Type B pancreatic cell (in vitro differentiated cells): ENCODE measurements at regions not wholly inside any gene's neighbourhood (a gene's known extent, or its start where the extent isn't known, plus 50 kb on each side); places are given as distances from the start of the nearest gene placed in this dataset.

Experiments
- DNase-seq: peaks from one replicate; pipeline ENCODE4 v3.0.0; 2021; ENCODE audit warnings: mixed read lengths; ENCODE audit not compliant: unreplicated experiment; ENCODE audit errors: extremely low spot score
- H3K27ac Mint-ChIP-seq: 2 replicates; pipeline ENCODE4 v1.8.0; 2021; ENCODE audit warnings: mild to moderate bottlenecking, mixed read lengths
- H3K27me3 Mint-ChIP-seq: 2 replicates; pipeline ENCODE4 v1.8.0; 2021; ENCODE audit warnings: mixed read lengths
- H3K36me3 Mint-ChIP-seq: 2 replicates; pipeline ENCODE4 v1.8.0; 2021; ENCODE audit warnings: mixed read lengths
- H3K4me1 Mint-ChIP-seq: one replicate; pipeline ENCODE4 v1.8.0; 2021; ENCODE audit warnings: mixed read lengths; ENCODE audit not compliant: unreplicated experiment
- H3K4me3 Mint-ChIP-seq: 2 replicates; pipeline ENCODE4 v1.8.0; 2021; ENCODE audit warnings: mild to moderate bottlenecking, mixed read lengths
- H3K9me3 Mint-ChIP-seq: 2 replicates; pipeline ENCODE4 v1.8.0; 2021; ENCODE audit warnings: mixed read lengths
- CTCF ChIP-seq: fragments of 200-600 bp; sonication (generic); conservative IDR thresholded peaks from 2 replicates; pipeline ENCODE4 v1.5.0; 2021; ENCODE audit warnings: antibody characterized with exemption, mild to moderate bottlenecking

- peak overlapping the region; percentile 27 for H3K4me3 Mint-ChIP-seq
- no peaks in the 10 kb centered on the region for H3K9me3 Mint-ChIP-seq
- H3K27me3 Mint-ChIP-seq, result no peaks in the 10 kb centered on the region
- no peaks in the 10 kb centered on the region for H3K36me3 Mint-ChIP-seq
- no peak for TF ChIP-seq CTCF
- peak overlapping the region; percentile 40 for H3K27ac Mint-ChIP-seq
- DNase-seq, result no peak
- H3K4me1 Mint-ChIP-seq, result peaks cover 14% of the 10 kb centered on the region
Measured at GRCh38 chr6:147738516-147739162, 230.1 kb downstream of the SAMD5 start.

DNA sequence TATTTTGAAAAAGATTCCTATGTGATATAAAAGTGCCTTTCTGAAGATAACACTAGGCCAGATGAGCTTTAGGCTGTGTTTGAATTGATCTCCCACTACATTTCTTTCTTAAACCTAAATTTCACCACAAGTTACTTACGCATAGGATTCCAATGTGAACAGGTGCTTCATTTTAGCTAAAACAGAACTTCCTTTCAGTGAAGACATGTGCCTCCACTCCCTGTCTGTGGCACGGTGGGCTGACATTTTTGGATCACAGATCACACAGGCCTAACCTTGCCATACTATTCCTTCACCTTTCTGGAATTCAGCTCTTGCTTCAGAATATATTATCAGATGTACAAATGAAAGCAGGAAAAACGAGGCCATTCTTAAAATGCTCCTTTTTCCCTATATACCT is 231.8 kb downstream of the SAMD5 start:
- no peak overlapping the region for H3K4me3 Mint-ChIP-seq
- H3K27me3 Mint-ChIP-seq, result no peaks in the 10 kb centered on the region
- no peaks in the 10 kb centered on the region for H3K9me3 Mint-ChIP-seq
- no peak for DNase-seq
- H3K27ac Mint-ChIP-seq, result no peak overlapping the region
- H3K36me3 Mint-ChIP-seq, result no peaks in the 10 kb centered on the region
- peaks cover 14% of the 10 kb centered on the region for H3K4me1 Mint-ChIP-seq
- TF ChIP-seq CTCF, result no peak

DNA sequence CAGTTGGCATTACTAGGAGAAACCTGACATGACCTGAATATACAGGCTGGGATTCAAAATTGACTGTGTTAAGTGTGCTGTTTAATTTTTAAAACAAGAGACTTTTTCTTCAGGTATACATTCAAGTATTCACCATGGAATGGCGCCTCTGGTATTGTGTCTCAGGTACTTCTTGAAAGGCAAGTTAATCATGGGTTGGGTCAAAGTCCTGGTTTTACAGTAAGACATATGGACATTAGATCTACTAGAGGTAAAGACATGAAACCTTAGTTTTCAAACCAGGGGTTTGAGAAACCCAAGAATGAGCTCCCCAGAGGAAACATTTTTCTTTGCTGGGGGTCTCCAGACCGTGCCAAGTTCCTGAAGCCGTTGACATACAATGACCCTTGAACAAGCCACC is 232.4 kb downstream of the SAMD5 start:
- Mint-ChIP-seq H3K9me3 (no peaks in the 10 kb centered on the region), H3K27ac (no peak overlapping the region), H3K4me3 (no peak overlapping the region), H3K36me3 (no peaks in the 10 kb centered on the region), H3K27me3 (no peaks in the 10 kb centered on the region), H3K4me1 (peaks cover 14% of the 10 kb centered on the region)
- no peak for DNase-seq
- no peak for TF ChIP-seq CTCF

- TF ChIP-seq CTCF, result no peak
- Mint-ChIP-seq H3K4me3 (no peak overlapping the region), H3K4me1 (peaks cover 14% of the 10 kb centered on the region), H3K27me3 (no peaks in the 10 kb centered on the region), H3K27ac (no peak overlapping the region), H3K9me3 (no peaks in the 10 kb centered on the region), H3K36me3 (no peaks in the 10 kb centered on the region)
- no peak for DNase-seq
Measured at GRCh38 chr6:147741389-147741788, 232.9 kb downstream of the SAMD5 start.

GRCh38 chr6:147742440-147742839 is 233.9 kb downstream of the SAMD5 start:
- TF ChIP-seq CTCF, result no peak
- Mint-ChIP-seq H3K27me3 (no peaks in the 10 kb centered on the region), H3K4me1 (peaks cover 14% of the 10 kb centered on the region), H3K36me3 (no peaks in the 10 kb centered on the region), H3K9me3 (no peaks in the 10 kb centered on the region), H3K27ac (no peak overlapping the region), H3K4me3 (no peak overlapping the region)
- DNase-seq, result no peak

- H3K4me3 Mint-ChIP-seq, result no peak overlapping the region
- no peaks in the 10 kb centered on the region for H3K36me3 Mint-ChIP-seq
- no peak for TF ChIP-seq CTCF
- H3K27me3 Mint-ChIP-seq, result no peaks in the 10 kb centered on the region
- H3K27ac Mint-ChIP-seq, result no peak overlapping the region
- H3K4me1 Mint-ChIP-seq, result peaks cover 2% of the 10 kb centered on the region
- no peak for DNase-seq
- no peaks in the 10 kb centered on the region for H3K9me3 Mint-ChIP-seq
Measured at GRCh38 chr6:147744012-147744411, 235.5 kb downstream of the SAMD5 start.
